ENCODE measurements at regions not wholly inside any gene's neighbourhood (a gene's known extent, or its start where the extent isn't known, plus 50 kb on each side); places are given as distances from the start of the nearest gene placed in this dataset.

- no peak for TF ChIP-seq CTCF (IDR thresholded peaks at IDR 0.05)
- Mint-ChIP-seq H3K9me3 (peaks cover 13% of the 10 kb centered on the region), H3K27me3 (ENCODE audit: low read depth, poor library complexity) (no peaks in the 10 kb centered on the region), H3K4me3 (no peak overlapping the region), H3K36me3 (ENCODE audit: low read depth) (no peaks in the 10 kb centered on the region), H3K4me1 (peaks cover 4% of the 10 kb centered on the region), H3K27ac (no peak overlapping the region)
- DNase-seq = no peak
These were observed 216.8 kb downstream of the RSL24D1 start for GRCh38 chr15:54979964-54980363.

GRCh38 chr15:54962637-54963036 lies 234.1 kb downstream of the RSL24D1 start:
- no peak for TF ChIP-seq CTCF (IDR thresholded peaks at IDR 0.05)
- Mint-ChIP-seq H3K9me3 (peaks cover 37% of the 10 kb centered on the region), H3K27ac (no peak overlapping the region), H3K36me3 (ENCODE audit: low read depth) (no peaks in the 10 kb centered on the region), H3K27me3 (ENCODE audit: low read depth, poor library complexity) (no peaks in the 10 kb centered on the region), H3K4me3 (no peak overlapping the region), H3K4me1 (no peaks in the 10 kb centered on the region)
- no peak for DNase-seq

GRCh38 chr15:54960266-54960665 lies 236.5 kb downstream of the RSL24D1 start:
- Mint-ChIP-seq H3K36me3 (ENCODE audit: low read depth) (no peaks in the 10 kb centered on the region), H3K27ac (no peak overlapping the region), H3K9me3 (peaks cover 19% of the 10 kb centered on the region), H3K27me3 (ENCODE audit: low read depth, poor library complexity) (no peaks in the 10 kb centered on the region), H3K4me1 (peaks cover 11% of the 10 kb centered on the region), H3K4me3 (no peak overlapping the region)
- no peak for TF ChIP-seq CTCF (IDR thresholded peaks at IDR 0.05)
- DNase-seq = no peak

- no peaks in the 10 kb centered on the region for H3K36me3 Mint-ChIP-seq (ENCODE audit: low read depth)
- peaks cover 17% of the 10 kb centered on the region for H3K9me3 Mint-ChIP-seq
- H3K27ac Mint-ChIP-seq = no peak overlapping the region
- no peaks in the 10 kb centered on the region for H3K4me1 Mint-ChIP-seq
- DNase-seq = no peak
- TF ChIP-seq CTCF (IDR thresholded peaks at IDR 0.05) = no peak
- H3K27me3 Mint-ChIP-seq (ENCODE audit: low read depth, poor library complexity) = no peaks in the 10 kb centered on the region
- H3K4me3 Mint-ChIP-seq = no peak overlapping the region
These were observed 255.3 kb downstream of the RSL24D1 start for GRCh38 chr15:54941417-54941816.

GRCh38 chr15:54917312-54917711 lies 279.4 kb downstream of the RSL24D1 start:
- Mint-ChIP-seq H3K27me3 (ENCODE audit: low read depth, poor library complexity) (no peaks in the 10 kb centered on the region), H3K27ac (no peak overlapping the region), H3K4me3 (no peak overlapping the region), H3K36me3 (ENCODE audit: low read depth) (no peaks in the 10 kb centered on the region), H3K9me3 (peaks cover 15% of the 10 kb centered on the region), H3K4me1 (no peaks in the 10 kb centered on the region)
- no peak for DNase-seq
- TF ChIP-seq CTCF (IDR thresholded peaks at IDR 0.05) = no peak

GRCh38 chr15:54915380-54915779 lies 281.4 kb downstream of the RSL24D1 start:
- Mint-ChIP-seq H3K27ac (no peak overlapping the region), H3K27me3 (ENCODE audit: low read depth, poor library complexity) (no peaks in the 10 kb centered on the region), H3K36me3 (ENCODE audit: low read depth) (no peaks in the 10 kb centered on the region), H3K4me1 (no peaks in the 10 kb centered on the region), H3K4me3 (no peak overlapping the region), H3K9me3 (peaks cover 3% of the 10 kb centered on the region)
- no peak for TF ChIP-seq CTCF (IDR thresholded peaks at IDR 0.05)
- DNase-seq = no peak

Data from nephron progenitor cell (in vitro differentiated cells).